C4-2B (cell line): ENCODE measurements at regions not wholly inside any gene's neighbourhood (a gene's known extent, or its start where the extent isn't known, plus 50 kb on each side); places are given as distances from the start of the nearest gene placed in this dataset.

Experiments
- H3K27ac ChIP-seq: fragments of 450-650 bp; 2 replicates; pipeline ENCODE4 v1.5.1; 2017
- CTCF ChIP-seq: fragments of 450-650 bp; conservative IDR thresholded peaks from 2 replicates; pipeline ENCODE4 v1.5.1; 2017; ENCODE audit warnings: mild to moderate bottlenecking
- ZFX ChIP-seq: fragments of 450-650 bp; IDR thresholded peaks from 2 replicates; pipeline ENCODE4 v1.6.1; 2017

- TF ChIP-seq CTCF (no peak), ZFX (no peak)
- no peak overlapping the region for H3K27ac ChIP-seq
Measured at GRCh38 chr2:217612211-217612610, 390.6 kb downstream of the TNS1 start.

GRCh38 chr2:217611626-217612127, 391.1 kb downstream of the TNS1 start:
- no peak overlapping the region for H3K27ac ChIP-seq
- TF ChIP-seq CTCF, result no peak
- no peak for TF ChIP-seq ZFX

- peak overlapping the region; percentile 5; the same call in 1 of the 2 replicates for H3K27ac ChIP-seq
- TF ChIP-seq ZFX (no peak), CTCF (no peak)
Measured at GRCh38 chr2:217611056-217611455, 391.7 kb downstream of the TNS1 start.

GRCh38 chr2:217610401-217610814, 392.4 kb downstream of the TNS1 start:
- peak overlapping the region; percentile 27; the same call in 1 of the 2 replicates for H3K27ac ChIP-seq
- TF ChIP-seq ZFX (no peak), CTCF (no peak)

- H3K27ac ChIP-seq, result peak overlapping the region; percentile 27; the same call in 1 of the 2 replicates
- no peak for TF ChIP-seq CTCF
- TF ChIP-seq ZFX, result no peak
Measured at GRCh38 chr2:217609952-217610351, 392.8 kb downstream of the TNS1 start.

GRCh38 chr2:217606296-217606695, 396.5 kb downstream of the TNS1 start:
- TF ChIP-seq ZFX, result no peak
- no peak overlapping the region for H3K27ac ChIP-seq

- no peak overlapping the region for H3K27ac ChIP-seq
- no peak for TF ChIP-seq ZFX
- TF ChIP-seq CTCF, result no peak
Measured at GRCh38 chr2:217604527-217605194, 398.1 kb downstream of the TNS1 start.

GRCh38 chr2:217601601-217602000, 401.2 kb downstream of the TNS1 start:
- TF ChIP-seq ZFX (no peak), CTCF (no peak)
- no peak overlapping the region for H3K27ac ChIP-seq
